ENCODE measurements at regions not wholly inside any gene's neighbourhood (a gene's known extent, or its start where the extent isn't known, plus 50 kb on each side); places are given as distances from the start of the nearest gene placed in this dataset.

- no peak for DNase-seq
These were observed 55.1 kb downstream of the KIF4B start for GRCh38 chr5:155068616-155069100.

- DNase-seq: no peak
These were observed 56.4 kb downstream of the KIF4B start for GRCh38 chr5:155069961-155070360.

- no peak for DNase-seq
These were observed 57.2 kb downstream of the KIF4B start for GRCh38 chr5:155070781-155071180.

- DNase-seq: no peak
These were observed 62.8 kb downstream of the KIF4B start for GRCh38 chr5:155076379-155076778.

- DNase-seq: no peak
These were observed 66.1 kb downstream of the KIF4B start for GRCh38 chr5:155079698-155080097.

GRCh38 chr5:155080721-155081120 is 67.2 kb downstream of the KIF4B start:
- DNase-seq: no peak

GRCh38 chr5:155081618-155082017 is 68.1 kb downstream of the KIF4B start:
- DNase-seq: no peak

- no peak for DNase-seq
These were observed 68.8 kb downstream of the KIF4B start for GRCh38 chr5:155082401-155082800.

- no peak for DNase-seq
These were observed 71.9 kb downstream of the KIF4B start for GRCh38 chr5:155085282-155085989.

GRCh38 chr5:155087036-155087435 is 73.5 kb downstream of the KIF4B start:
- no peak for DNase-seq

GRCh38 chr5:155088811-155089210 is 75.3 kb downstream of the KIF4B start:
- DNase-seq: no peak

GRCh38 chr5:155089643-155090042 is 76.1 kb downstream of the KIF4B start:
- DNase-seq: peak; percentile 62

- no peak for DNase-seq
These were observed 77.6 kb downstream of the KIF4B start for GRCh38 chr5:155091063-155091648.

- peak; percentile 50 for DNase-seq
These were observed 78.5 kb downstream of the KIF4B start for GRCh38 chr5:155091768-155092717.

- DNase-seq: peak; percentile 76
These were observed 80.9 kb downstream of the KIF4B start for GRCh38 chr5:155094455-155094854.

- no peak for DNase-seq
These were observed 84.4 kb downstream of the KIF4B start for GRCh38 chr5:155097995-155098394.

- no peak for DNase-seq
These were observed 84.9 kb downstream of the KIF4B start for GRCh38 chr5:155098433-155098832.

GRCh38 chr5:155101697-155102096 is 88.1 kb downstream of the KIF4B start:
- peak; percentile 80 for DNase-seq

- no peak for DNase-seq
These were observed 89.6 kb downstream of the KIF4B start for GRCh38 chr5:155103146-155103545.

GRCh38 chr5:155104441-155104840 is 90.9 kb downstream of the KIF4B start:
- DNase-seq: no peak

- DNase-seq: no peak
These were observed 92.7 kb downstream of the KIF4B start for GRCh38 chr5:155106221-155106620.

- no peak for DNase-seq
These were observed 100.3 kb downstream of the KIF4B start for GRCh38 chr5:155113888-155114287.

GRCh38 chr5:155114655-155115054 is 101.1 kb downstream of the KIF4B start:
- no peak for DNase-seq

Measured in MV-4-11 (cell line).